Glutamatergic neuron (in vitro differentiated cells): ENCODE measurements at regions not wholly inside any gene's neighbourhood (a gene's known extent, or its start where the extent isn't known, plus 50 kb on each side); places are given as distances from the start of the nearest gene placed in this dataset.
"Not testable (repeated sequence)": the region's sequence is repeated elsewhere in the genome, so short reads cannot be mapped to it uniquely, and the experiment has no call there.

Experiments
- DNase-seq: peaks from one replicate; pipeline ENCODE4 v3.0.0; 2022
- H3K27ac Mint-ChIP-seq: one replicate; pipeline ENCODE4 v1.8.0; 2020; ENCODE audit warnings: mild to moderate bottlenecking, mixed read lengths, inconsistent platforms; ENCODE audit not compliant: unreplicated experiment
- H3K27me3 Mint-ChIP-seq: one replicate; pipeline ENCODE4 v1.8.0; 2020; ENCODE audit warnings: mild to moderate bottlenecking, moderate library complexity, mixed read lengths, inconsistent platforms; ENCODE audit not compliant: unreplicated experiment
- H3K36me3 Mint-ChIP-seq: one replicate; pipeline ENCODE4 v1.8.0; 2020; ENCODE audit warnings: mild to moderate bottlenecking, mixed read lengths, inconsistent platforms; ENCODE audit not compliant: unreplicated experiment
- H3K4me1 Mint-ChIP-seq: one replicate; pipeline ENCODE4 v1.8.0; 2020; ENCODE audit warnings: mild to moderate bottlenecking, low read depth, mixed read lengths, inconsistent platforms; ENCODE audit not compliant: unreplicated experiment
- H3K4me3 Mint-ChIP-seq: one replicate; pipeline ENCODE4 v1.8.0; 2020; ENCODE audit warnings: mild to moderate bottlenecking, mixed read lengths, inconsistent platforms; ENCODE audit not compliant: unreplicated experiment
- H3K9me3 Mint-ChIP-seq: one replicate; pipeline ENCODE4 v1.8.0; 2020; ENCODE audit warnings: mild to moderate bottlenecking, moderate library complexity, mixed read lengths, inconsistent platforms; ENCODE audit not compliant: unreplicated experiment
- TF ChIP-seq, protein P1 (sequence below): fragments of 200-600 bp; sonication (generic); IDR thresholded peaks from one replicate; pipeline ENCODE4 v1.5.0; 2021; ENCODE audit not compliant: partially characterized antibody, unreplicated experiment

DNA sequence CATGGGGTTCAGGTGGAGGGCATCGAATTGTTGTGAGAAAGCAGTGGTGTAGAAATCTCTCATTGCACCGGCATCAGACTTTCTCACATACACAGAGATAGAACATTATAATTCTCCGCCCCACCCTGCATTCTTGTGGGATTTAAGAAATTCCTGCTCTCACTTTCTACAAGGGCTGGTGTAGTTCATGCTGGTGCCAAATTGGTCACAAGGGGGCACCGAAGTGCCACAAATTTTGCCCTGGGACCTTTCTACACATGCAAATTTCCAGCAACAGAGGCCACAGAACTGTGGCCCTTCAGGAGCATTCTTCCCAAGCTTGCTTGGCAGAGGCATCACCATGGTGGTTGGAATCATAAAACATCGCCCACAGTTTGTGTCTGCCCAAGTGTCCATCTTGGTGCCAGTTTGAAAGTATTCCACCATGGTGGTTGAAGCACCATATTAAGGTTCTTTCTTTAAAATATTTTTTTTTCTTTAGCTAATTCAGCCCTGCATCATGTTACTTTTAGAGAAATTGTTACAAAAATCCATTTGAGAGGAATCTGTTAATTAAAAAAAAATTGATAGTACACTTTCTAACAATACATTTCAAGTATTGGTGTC lies 521.2 kb upstream of the FANCL start:
- Mint-ChIP-seq H3K9me3 (peaks cover 3% of the 10 kb centered on the region), H3K36me3 (no peaks in the 10 kb centered on the region), H3K4me3 (no peak overlapping the region), H3K4me1 (peaks cover 2% of the 10 kb centered on the region), H3K27ac (no peak overlapping the region), H3K27me3 (no peaks in the 10 kb centered on the region)
- peak; percentile 74 for DNase-seq
- TF ChIP-seq, protein P1, sequence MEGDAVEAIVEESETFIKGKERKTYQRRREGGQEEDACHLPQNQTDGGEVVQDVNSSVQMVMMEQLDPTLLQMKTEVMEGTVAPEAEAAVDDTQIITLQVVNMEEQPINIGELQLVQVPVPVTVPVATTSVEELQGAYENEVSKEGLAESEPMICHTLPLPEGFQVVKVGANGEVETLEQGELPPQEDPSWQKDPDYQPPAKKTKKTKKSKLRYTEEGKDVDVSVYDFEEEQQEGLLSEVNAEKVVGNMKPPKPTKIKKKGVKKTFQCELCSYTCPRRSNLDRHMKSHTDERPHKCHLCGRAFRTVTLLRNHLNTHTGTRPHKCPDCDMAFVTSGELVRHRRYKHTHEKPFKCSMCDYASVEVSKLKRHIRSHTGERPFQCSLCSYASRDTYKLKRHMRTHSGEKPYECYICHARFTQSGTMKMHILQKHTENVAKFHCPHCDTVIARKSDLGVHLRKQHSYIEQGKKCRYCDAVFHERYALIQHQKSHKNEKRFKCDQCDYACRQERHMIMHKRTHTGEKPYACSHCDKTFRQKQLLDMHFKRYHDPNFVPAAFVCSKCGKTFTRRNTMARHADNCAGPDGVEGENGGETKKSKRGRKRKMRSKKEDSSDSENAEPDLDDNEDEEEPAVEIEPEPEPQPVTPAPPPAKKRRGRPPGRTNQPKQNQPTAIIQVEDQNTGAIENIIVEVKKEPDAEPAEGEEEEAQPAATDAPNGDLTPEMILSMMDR = peak; percentile 75

DNA sequence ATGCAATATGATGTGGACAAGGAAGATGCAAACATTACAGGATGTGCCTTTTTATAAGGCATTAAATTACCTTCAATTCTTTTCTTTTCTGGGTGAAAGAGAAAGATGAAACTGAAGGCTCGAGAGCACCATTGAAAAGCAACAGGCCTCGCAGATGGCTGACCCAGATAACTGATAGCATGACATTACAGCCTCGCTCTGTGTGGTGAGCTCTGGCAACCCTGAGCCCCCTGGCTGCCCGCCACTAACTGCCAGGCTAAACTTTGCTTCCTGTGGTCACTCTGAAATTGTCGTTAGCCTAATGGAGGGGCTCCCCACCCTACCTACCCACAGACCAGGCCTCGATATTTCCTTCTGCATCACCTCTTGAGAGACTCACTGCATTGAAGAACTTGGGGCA lies 516.8 kb upstream of the FANCL start:
- Mint-ChIP-seq H3K36me3 (peaks cover 7% of the 10 kb centered on the region), H3K4me3 (no peak overlapping the region), H3K4me1 (peaks cover 6% of the 10 kb centered on the region), H3K27me3 (peaks cover 2% of the 10 kb centered on the region), H3K27ac (no peak overlapping the region), H3K9me3 (peaks cover 2% of the 10 kb centered on the region)
- TF ChIP-seq, protein P1 = no peak
- DNase-seq = no peak

DNA sequence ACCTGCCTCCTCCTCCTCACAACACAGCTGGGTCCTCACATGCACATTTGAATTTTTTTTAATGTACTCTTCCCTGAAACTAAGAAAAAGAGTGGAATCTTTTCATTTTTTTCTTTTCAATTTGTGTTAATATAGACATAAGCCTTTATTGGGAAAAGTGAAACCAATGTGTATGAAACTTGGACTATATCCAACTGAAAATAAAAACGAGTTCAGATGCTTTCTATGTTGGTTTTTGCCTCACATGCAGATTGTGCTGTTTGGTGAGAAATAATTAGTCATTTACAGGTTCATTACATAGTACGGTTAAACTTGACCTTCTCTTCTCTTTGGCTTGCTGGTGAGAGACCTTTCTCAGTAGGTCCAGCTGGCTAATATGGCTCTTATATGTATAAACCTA lies 515.2 kb upstream of the FANCL start:
- Mint-ChIP-seq H3K27me3 (peaks cover 2% of the 10 kb centered on the region), H3K4me3 (no peak overlapping the region), H3K4me1 (peaks cover 6% of the 10 kb centered on the region), H3K9me3 (peaks cover 2% of the 10 kb centered on the region), H3K36me3 (peaks cover 11% of the 10 kb centered on the region), H3K27ac (no peak overlapping the region)
- no peak for DNase-seq
- TF ChIP-seq, protein P1 = no peak

DNA sequence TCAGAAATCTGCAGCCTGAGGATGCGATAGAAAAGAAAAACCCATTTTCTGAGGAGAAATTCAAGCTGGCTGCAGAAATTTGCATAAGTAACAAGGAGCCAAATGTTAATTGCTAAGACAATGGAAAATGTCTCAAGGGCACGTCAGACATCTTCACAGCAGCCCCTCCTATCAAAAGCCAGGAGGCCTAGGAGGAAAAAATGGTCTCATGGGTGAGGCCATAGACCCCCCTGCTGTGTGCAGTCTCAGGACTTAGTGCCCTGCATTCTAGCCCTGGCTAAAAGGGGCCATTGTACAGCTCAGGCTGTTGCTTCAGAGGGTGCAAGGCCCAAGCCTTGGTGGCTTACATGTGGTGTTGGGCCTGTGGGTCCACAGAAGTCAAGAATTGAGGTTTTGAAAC lies 511.4 kb upstream of the FANCL start:
- not testable (repeated sequence) for H3K27ac Mint-ChIP-seq, H3K9me3 Mint-ChIP-seq, H3K4me1 Mint-ChIP-seq, H3K27me3 Mint-ChIP-seq, H3K4me3 Mint-ChIP-seq, DNase-seq
- H3K36me3 Mint-ChIP-seq = peaks cover 11% of the 10 kb centered on the region

DNA sequence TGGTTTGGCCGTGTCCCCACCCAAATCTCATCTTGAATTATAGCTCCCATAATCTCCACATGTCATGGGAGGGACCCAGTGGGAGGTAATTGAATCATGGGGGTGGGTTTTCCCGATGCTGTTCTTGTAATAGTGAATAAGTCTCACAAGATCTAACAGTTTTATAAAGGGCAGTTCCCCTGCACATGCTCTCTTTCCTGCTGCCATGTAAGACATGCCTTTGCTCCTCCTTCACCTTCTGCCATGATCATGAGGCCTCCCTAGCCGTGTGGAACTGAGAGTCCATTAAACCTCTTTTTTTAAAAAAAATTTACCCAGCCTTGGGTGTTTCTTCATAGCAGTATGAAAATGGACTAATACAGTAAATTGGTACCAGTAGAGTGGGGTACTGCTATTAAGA lies 510.6 kb upstream of the FANCL start:
- H3K27ac Mint-ChIP-seq, H3K9me3 Mint-ChIP-seq, H3K4me1 Mint-ChIP-seq, H3K4me3 Mint-ChIP-seq, DNase-seq, H3K27me3 Mint-ChIP-seq: not testable (repeated sequence)
- H3K36me3 Mint-ChIP-seq = peaks cover 11% of the 10 kb centered on the region

DNA sequence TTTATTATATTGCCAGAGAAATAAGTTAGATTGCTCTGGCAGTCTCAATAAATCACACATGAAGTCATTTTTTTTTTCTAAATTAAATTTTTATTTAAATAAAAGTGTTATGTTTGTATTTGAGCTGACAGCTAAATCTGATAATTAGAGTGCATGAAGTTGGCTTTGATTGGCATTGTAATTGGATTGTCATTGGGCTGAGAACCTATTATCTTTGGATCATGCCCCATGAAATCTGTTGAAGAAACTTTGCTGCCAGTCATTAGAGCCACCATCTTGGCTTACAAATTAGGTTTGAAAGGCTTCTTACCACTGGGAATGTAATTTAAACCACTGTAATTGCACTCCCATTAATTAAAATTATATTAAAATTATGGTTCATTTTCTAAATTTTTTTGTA lies 507.9 kb upstream of the FANCL start:
- no peak for DNase-seq
- Mint-ChIP-seq H3K27ac (no peak overlapping the region), H3K4me3 (no peak overlapping the region), H3K9me3 (peaks cover 2% of the 10 kb centered on the region), H3K27me3 (peaks cover 5% of the 10 kb centered on the region), H3K36me3 (peaks cover 16% of the 10 kb centered on the region), H3K4me1 (no peaks in the 10 kb centered on the region)
- TF ChIP-seq, protein P1 = no peak

DNA sequence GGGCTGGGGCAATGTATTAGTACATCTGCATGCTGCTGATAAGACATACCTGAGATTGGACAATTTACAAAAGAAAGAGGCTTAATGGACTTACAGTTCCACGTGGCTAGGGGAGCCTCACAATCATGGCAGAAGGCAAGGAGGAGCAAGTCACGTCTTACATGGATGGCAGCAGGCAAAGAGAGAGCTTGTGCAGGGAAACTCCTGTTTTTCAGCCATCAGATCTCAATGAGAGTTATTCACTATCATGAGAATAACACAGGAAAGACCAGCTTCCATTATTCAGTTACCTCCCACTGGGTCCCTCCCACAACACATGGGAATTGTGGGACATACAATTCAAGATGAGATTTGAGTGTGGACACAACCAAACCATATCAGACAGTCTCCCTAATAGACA lies 504.2 kb upstream of the FANCL start:
- not testable (repeated sequence) for H3K27ac Mint-ChIP-seq, H3K9me3 Mint-ChIP-seq, H3K36me3 Mint-ChIP-seq, H3K4me3 Mint-ChIP-seq, H3K4me1 Mint-ChIP-seq, H3K27me3 Mint-ChIP-seq, DNase-seq
